GM12892 (cell line): ENCODE measurements at regions not wholly inside any gene's neighbourhood (a gene's known extent, or its start where the extent isn't known, plus 50 kb on each side); places are given as distances from the start of the nearest gene placed in this dataset.

ENCODE experiments used
- DNase-seq: peaks from one replicate; pipeline ENCODE4 v3.0.0; 2011; ENCODE audit not compliant: insufficient read length
- FAIRE-seq: peaks from 2 replicates; lab custom pipeline; 2011; peaks lifted over from hg19 to GRCh38; lab: Jason Lieb, UNC
- POLR2A ChIP-seq: IDR thresholded peaks from 2 replicates; pipeline ENCODE4 v1.6.1; 2011; ENCODE audit warnings: low read depth, low read length, control low read depth
- POLR2AphosphoS5 ChIP-seq: IDR thresholded peaks from 2 replicates; pipeline ENCODE4 v1.6.1; 2011; ENCODE audit warnings: low read depth, low read length, control low read depth
- TAF1 ChIP-seq: IDR thresholded peaks from 2 replicates; pipeline ENCODE4 v1.6.1; 2011; ENCODE audit warnings: low read depth, mild to moderate bottlenecking, control low read depth, low read length, borderline replicate concordance

DNA sequence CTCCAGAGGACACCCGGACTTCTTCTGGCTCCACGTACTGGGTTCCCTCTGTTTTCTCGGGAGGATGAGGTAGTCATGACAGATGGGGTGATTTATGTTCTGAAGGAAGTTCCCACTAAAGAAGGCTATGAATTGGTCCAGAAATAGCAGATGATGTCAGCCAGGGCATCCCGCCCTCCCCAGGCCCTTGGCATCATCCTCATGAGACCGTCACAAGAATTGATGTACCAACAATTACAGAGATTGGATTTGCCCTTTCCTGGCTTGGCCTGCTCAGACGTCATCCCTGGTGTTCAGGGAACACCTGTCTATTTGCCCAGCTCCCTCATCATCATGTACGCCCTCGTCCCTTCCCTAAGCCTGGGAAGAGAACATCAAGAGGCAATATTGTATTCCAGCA lies 102.8 kb upstream of the CCL1 start:
- TF ChIP-seq TAF1, result no peak
- no peak for TF ChIP-seq POLR2A
- no peak for TF ChIP-seq POLR2AphosphoS5
- FAIRE-seq, result no peak
- no peak for DNase-seq

DNA sequence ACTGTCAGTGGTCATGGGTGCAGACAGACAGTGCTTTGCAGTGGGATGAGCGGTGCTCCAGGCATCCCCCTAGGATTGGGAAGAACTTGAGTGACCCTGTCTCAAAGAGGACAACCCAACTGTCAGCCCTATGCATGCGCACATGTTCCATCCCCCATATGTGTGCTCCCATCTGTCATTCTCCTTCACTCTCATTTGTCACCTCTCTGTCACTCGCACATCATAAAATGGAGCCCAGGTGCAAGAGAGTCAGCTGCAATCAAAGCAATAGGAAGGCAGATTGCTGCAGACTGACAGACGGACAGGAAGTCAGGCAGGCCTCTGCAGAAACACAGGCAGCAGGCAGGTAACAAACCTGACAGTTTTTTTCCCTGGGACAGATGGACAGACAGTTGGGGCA lies 101.8 kb upstream of the CCL1 start:
- TF ChIP-seq POLR2A (no peak), TAF1 (no peak), POLR2AphosphoS5 (no peak)
- FAIRE-seq (no peak), DNase-seq (no peak)

- TF ChIP-seq POLR2AphosphoS5 (no peak), POLR2A (no peak), TAF1 (no peak)
- DNase-seq, result no peak
- no peak for FAIRE-seq
Measured at GRCh38 chr17:34458266-34458665, 95.2 kb upstream of the CCL1 start.

GRCh38 chr17:34456121-34456520 lies 93.1 kb upstream of the CCL1 start:
- no peak for FAIRE-seq
- no peak for DNase-seq
- TF ChIP-seq POLR2A, result no peak
- TF ChIP-seq POLR2AphosphoS5, result no peak
- TF ChIP-seq TAF1, result no peak

- DNase-seq (no peak), FAIRE-seq (no peak)
- TF ChIP-seq POLR2A (no peak), POLR2AphosphoS5 (no peak), TAF1 (no peak)
Measured at GRCh38 chr17:34452769-34453168, 89.7 kb upstream of the CCL1 start.

DNA sequence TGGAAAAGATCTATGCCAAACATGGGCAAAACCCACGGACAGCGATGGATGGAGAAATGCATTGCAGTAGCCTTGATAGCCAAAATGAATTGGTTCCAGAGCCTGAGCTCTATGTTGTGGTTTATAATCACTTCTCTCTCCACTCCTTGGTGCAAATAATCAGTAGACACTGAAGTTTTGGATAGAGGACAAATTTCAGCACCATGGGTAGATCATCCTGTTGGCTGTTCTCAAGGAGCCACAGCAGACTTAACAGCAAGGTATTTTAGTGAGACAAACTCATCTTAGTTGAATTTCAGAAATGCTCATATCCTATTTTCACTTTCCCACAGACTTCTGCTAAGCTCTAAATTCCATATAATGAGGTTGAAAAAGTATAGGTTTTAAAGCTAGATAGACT lies 88.3 kb upstream of the CCL1 start:
- DNase-seq (no peak), FAIRE-seq (no peak)
- TF ChIP-seq TAF1, result no peak

- TF ChIP-seq TAF1 (no peak), POLR2A (no peak), POLR2AphosphoS5 (no peak)
- FAIRE-seq, result no peak
- no peak for DNase-seq
Measured at GRCh38 chr17:34447406-34447805, 84.4 kb upstream of the CCL1 start.

DNA sequence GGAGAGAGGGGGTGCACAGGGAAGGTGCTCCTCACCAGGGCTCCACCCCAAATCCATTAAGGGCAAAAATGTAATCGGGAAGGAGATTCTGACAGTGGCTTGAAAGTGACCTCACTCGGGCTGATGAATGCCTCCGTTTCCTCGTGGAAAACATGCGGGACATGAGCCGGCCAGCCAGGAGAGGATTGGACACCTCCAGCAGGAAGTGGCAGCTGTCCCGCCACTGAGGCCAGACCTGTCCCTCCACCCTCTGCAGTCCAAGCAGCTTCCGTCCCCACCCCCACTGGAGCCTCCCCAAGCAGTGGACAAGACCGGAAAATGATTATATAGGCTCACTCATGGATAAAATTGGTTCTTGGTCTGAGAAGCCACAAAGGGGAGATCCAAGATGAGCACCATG lies 82.1 kb upstream of the CCL1 start:
- FAIRE-seq (no peak), DNase-seq (no peak)
- no peak for TF ChIP-seq TAF1
- no peak for TF ChIP-seq POLR2AphosphoS5
- TF ChIP-seq POLR2A, result no peak

GRCh38 chr17:34443619-34444469 lies 80.8 kb upstream of the CCL1 start:
- DNase-seq (no peak), FAIRE-seq (no peak)
- TF ChIP-seq TAF1 (no peak), POLR2A (no peak), POLR2AphosphoS5 (no peak)

DNA sequence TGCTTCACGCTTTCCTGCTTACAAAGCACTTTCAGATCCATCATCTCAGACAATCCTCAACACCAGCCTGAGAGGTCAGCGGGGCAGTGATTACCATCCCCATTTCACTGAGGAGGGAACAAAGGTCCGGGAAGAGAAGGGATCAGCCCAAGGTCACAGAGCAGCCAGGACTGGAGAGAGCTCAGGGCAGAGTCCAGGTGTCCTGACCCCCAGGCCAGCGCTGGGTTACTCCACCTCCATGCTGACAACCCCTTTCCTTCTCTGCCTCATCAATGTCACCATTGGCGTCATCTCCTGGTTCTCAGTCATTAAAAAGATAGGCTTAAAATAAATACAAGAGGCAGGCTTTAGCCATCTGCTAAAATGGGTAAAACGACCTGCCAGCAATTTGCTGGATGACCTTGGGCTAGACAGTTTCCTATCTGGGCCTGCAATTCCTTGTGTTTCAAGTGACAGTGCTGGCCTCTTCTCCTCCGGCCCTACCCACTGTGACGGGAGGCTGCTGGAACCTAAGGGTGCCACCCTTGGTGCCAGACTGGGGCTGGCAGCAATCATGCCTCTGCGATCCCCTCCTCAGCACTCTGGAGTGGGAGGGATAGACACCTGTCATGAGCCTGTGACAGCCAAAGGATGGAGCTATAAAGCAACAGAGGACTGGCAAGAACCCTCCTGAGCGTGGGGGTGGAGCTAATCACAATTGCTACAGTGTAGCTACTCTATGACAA lies 79.5 kb upstream of the CCL1 start:
- DNase-seq (no peak), FAIRE-seq (no peak)
- TF ChIP-seq POLR2A, result no peak

DNA sequence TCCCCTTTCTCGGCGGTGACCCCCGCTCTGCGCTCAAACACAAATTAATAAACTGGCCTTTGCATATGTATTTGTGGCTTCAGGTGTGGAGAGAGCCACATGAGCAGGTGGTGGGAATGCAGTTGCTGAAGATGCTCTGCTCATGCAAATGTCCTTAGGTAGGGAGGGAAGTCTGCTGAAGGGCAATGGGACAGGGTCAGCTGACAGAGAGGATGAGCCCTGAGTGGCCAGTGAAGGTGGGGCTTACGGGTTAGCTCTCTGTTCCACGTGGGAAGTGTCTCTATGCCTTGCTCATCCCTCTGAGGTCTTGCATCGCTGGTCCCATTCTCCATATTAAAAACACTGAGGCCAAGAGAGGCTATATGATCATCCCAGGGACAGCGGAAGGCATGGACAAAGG lies 74.2 kb upstream of the CCL1 start:
- DNase-seq (no peak), FAIRE-seq (no peak)
- no peak for TF ChIP-seq POLR2A
- no peak for TF ChIP-seq POLR2AphosphoS5
- no peak for TF ChIP-seq TAF1

GRCh38 chr17:34436607-34437006 lies 73.6 kb upstream of the CCL1 start:
- DNase-seq, result no peak
- TF ChIP-seq POLR2AphosphoS5, result no peak
- TF ChIP-seq TAF1, result no peak
- no peak for TF ChIP-seq POLR2A
- no peak for FAIRE-seq
